ENCODE measurements at regions not wholly inside any gene's neighbourhood (a gene's known extent, or its start where the extent isn't known, plus 50 kb on each side); places are given as distances from the start of the nearest gene placed in this dataset.

GRCh38 chr2:19219060-19219459 is 139.4 kb downstream of the OSR1 start:
- intact Hi-C loops (cut with DNase I; ENCODE audit: low total_unique reads), result no loop called here
- Histone ChIP-seq H3K27me3 (no peaks in the 10 kb centered on the region), H3K4me3 (no peak overlapping the region), H3K9me3 (no peaks in the 10 kb centered on the region), H3K27ac (no peak overlapping the region), H3K4me1 (peaks cover 0 to 51% (median 0%) of the 10 kb centered on the region in 4 donors), H3K36me3 (no peaks in the 10 kb centered on the region)
- no peak for TF ChIP-seq CTCF (IDR thresholded peaks at IDR 0.05)
- no peak for DNase-seq

GRCh38 chr2:19218166-19218565 is 140.3 kb downstream of the OSR1 start:
- no peaks in the 10 kb centered on the region for H3K9me3 ChIP-seq
- no peaks in the 10 kb centered on the region for H3K36me3 ChIP-seq
- TF ChIP-seq CTCF (IDR thresholded peaks at IDR 0.05), result no peak
- no peak for DNase-seq
- H3K4me3 ChIP-seq, result no peak overlapping the region
- no peak overlapping the region for H3K27ac ChIP-seq
- H3K27me3 ChIP-seq, result no peaks in the 10 kb centered on the region
- H3K4me1 ChIP-seq, result peaks cover 0 to 51% (median 0%) of the 10 kb centered on the region in 4 donors
- intact Hi-C loops (cut with DNase I; ENCODE audit: low total_unique reads), result no loop called here

GRCh38 chr2:19216676-19217602 is 141.5 kb downstream of the OSR1 start:
- intact Hi-C loops (cut with DNase I; ENCODE audit: low total_unique reads), result no loop called here
- H3K4me1 ChIP-seq, result peaks cover 0 to 44% (median 0%) of the 10 kb centered on the region in 4 donors
- H3K27me3 ChIP-seq, result no peaks in the 10 kb centered on the region
- H3K4me3 ChIP-seq, result no peak overlapping the region
- H3K9me3 ChIP-seq, result no peaks in the 10 kb centered on the region
- no peak for TF ChIP-seq CTCF (IDR thresholded peaks at IDR 0.05)
- no peak overlapping the region for H3K27ac ChIP-seq
- DNase-seq, result no peak
- no peaks in the 10 kb centered on the region for H3K36me3 ChIP-seq

DNA sequence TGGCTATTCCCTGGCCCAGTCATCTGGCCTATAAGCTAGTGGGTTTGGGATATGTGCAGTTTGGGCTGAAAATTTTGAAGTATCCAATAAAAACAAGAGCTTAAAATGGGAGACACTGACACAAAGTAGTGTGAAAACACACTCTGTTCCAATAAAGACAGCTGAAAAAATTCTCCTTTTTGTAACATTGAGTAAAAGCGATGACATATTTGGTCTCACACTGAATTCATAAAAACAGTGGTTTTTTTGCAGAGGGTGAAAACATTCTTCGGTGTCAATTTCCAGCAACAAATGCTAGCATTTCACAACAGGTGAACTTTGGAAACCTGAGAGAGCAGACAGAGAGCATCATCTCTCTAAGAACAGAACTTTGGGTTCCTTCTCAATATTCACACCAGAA is 142.2 kb downstream of the OSR1 start:
- intact Hi-C loops (cut with DNase I; ENCODE audit: low total_unique reads), result no loop called here
- no peak for TF ChIP-seq CTCF (IDR thresholded peaks at IDR 0.05)
- no peak for DNase-seq
- no peaks in the 10 kb centered on the region for H3K9me3 ChIP-seq
- no peak overlapping the region for H3K4me3 ChIP-seq
- H3K27me3 ChIP-seq, result no peaks in the 10 kb centered on the region
- no peaks in the 10 kb centered on the region for H3K36me3 ChIP-seq
- H3K27ac ChIP-seq, result no peak overlapping the region
- H3K4me1 ChIP-seq, result peaks cover 0 to 37% (median 0%) of the 10 kb centered on the region in 4 donors

GRCh38 chr2:19214682-19215391 is 143.6 kb downstream of the OSR1 start:
- H3K4me3 ChIP-seq, result no peak overlapping the region
- no peak for TF ChIP-seq CTCF (IDR thresholded peaks at IDR 0.05)
- no peaks in the 10 kb centered on the region for H3K9me3 ChIP-seq
- H3K27ac ChIP-seq, result no peak overlapping the region
- DNase-seq, result no peak
- no peaks in the 10 kb centered on the region for H3K36me3 ChIP-seq
- intact Hi-C loops (cut with DNase I; ENCODE audit: low total_unique reads), result no loop called here
- H3K4me1 ChIP-seq, result peaks cover 0 to 23% (median 0%) of the 10 kb centered on the region in 4 donors
- no peaks in the 10 kb centered on the region for H3K27me3 ChIP-seq
